DMS79 treated with DMSO at 0.1 percent for 48 hours (cell line): ENCODE measurements at regions not wholly inside any gene's neighbourhood (a gene's known extent, or its start where the extent isn't known, plus 50 kb on each side); places are given as distances from the start of the nearest gene placed in this dataset.
A peak's percentile ranks its signal among the peaks of the same experiment; 100 is the strongest.

ENCODE experiments used
- DNase-seq: peaks from one replicate; lab custom pipeline; 2025; lab: John Stamatoyannopoulos, UW

DNA sequence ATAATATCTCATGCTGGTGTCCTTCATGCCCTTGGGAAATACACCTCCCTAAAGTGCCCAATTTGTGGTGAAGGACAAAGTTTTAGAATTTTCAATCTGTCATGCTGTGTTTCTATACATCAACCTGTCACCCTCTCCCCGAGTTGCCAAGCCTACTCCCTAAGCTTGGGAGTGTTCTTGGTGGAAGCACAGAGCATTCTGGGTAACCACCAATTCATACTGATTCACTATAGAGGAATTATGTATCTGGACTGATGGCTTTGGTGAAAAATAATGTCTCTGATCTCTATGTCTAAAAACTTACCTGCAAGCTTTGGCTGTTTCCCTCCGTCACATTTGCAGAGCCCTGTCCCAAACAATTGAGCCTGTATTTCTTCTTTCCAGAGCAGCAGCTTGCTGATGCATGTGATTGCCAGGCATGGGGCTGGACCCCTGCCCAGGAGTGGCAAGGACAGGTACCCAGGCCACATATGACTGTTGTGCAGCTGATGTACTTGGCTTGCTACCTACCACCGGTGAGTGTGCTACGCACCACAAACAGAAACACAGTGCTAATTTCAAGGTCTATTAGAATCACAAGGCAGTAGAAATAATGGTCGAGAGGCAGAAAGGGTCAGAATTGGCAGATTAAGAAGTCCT, 202.8 kb upstream of the CITED2 start:
- peak; percentile 84 for DNase-seq

GRCh38 chr6:139572001-139572400, 197.6 kb upstream of the CITED2 start:
- no peak for DNase-seq

DNA sequence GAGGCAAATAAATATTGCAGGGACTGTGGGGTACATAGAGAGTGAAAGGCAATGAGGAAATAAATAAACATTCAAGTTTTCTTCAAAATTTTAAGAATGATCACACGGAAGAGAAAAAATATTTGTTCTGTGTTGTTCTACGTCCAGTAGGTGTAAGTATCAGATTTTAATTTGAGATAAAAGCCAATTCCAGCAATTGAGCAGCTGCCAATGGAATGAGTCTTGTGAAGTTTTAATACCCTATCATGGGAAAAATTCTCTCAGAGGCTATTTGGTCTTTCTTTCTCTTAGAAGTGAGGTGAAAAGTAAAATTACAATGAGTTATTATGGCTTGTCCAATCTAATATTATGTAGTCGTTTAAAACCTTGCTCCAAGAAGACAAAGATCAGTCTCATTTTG, 195.7 kb upstream of the CITED2 start:
- no peak for DNase-seq

- no peak for DNase-seq
These were observed 195.1 kb upstream of the CITED2 start for GRCh38 chr6:139569566-139569965.

GRCh38 chr6:139568956-139569538, 194.6 kb upstream of the CITED2 start:
- DNase-seq, result no peak

- DNase-seq, result no peak
These were observed 193.9 kb upstream of the CITED2 start for GRCh38 chr6:139568151-139568955.

GRCh38 chr6:139567095-139567494, 192.6 kb upstream of the CITED2 start:
- no peak for DNase-seq

DNA sequence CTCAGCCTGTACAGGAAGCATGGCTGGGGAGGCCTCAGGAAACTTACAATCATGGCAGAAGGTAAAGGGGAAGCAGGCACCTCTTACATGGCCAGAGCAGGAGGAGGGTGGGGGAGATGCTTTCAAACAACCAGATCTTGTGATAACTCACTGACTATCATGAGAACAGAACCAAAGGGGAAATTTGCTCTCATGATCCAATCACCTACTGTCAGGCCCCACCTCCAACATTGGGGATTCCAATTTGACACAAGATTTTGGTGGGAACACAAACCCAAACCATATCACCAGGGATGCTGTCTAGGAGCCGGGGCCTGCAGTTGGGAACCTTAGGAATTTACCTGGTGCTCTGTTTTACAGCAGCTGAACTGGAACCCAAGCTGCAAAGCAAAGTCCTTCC, 191.1 kb upstream of the CITED2 start:
- DNase-seq, result no peak

GRCh38 chr6:139557547-139557946, 183.1 kb upstream of the CITED2 start:
- no peak for DNase-seq

DNA sequence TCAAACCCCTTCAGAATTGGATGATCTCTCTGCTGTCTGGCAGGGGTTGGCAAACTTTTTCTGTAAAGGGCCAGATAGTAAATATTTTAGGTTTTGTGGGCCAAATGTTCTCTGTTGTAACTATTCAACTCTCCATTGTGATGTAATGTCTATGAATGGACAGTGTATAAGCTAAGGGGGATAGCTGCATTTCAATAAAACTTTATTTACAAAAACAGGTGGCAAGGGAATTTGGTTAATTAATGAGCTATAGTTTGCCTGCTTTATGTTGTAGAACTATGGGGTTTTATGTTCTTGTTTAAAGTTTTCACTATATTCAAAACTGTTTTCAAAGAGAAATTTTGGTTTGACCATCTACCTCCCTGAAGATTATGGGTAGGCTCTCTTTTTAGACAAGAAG, 182.1 kb upstream of the CITED2 start:
- no peak for DNase-seq

- DNase-seq, result no peak
These were observed 179.5 kb upstream of the CITED2 start for GRCh38 chr6:139553916-139554315.

DNA sequence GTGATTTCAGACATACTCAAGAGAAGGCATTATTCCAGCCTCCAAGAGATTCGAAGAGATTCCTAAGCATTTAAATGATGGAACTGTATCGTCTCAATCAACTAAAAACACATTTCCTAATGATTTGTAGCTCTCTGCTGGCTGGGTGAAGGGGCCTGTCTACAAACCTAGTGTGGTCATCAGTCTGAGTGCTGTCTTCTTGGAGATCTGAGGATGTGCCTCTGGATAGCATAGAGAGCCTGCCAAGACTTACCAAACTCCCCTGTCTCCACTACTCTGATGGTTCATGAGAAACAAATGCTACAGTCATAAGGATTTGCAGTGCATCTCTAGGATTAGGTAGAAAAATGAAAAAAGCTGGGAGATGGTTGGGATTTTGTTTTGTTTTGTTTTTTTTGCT, 176.9 kb upstream of the CITED2 start:
- DNase-seq, result no peak

DNA sequence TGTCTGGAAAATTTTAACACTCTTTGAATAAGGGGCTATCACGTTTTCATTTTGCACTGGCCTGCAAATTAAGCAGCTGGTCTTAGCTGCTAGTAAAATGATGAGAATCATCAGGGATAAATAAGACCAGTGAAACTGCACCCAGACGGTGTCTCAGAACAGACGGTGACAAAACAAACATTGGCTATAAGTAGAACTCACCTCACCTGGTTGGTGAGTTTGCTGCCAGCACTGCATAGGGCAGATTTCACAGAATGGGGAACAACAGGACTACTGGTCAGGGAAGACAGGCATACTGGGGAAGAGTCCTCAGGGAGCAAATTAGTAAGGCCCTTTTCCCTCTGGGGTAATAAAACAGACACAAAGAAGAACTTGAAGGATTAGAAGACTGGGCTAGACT, 175.9 kb upstream of the CITED2 start:
- DNase-seq, result no peak

DNA sequence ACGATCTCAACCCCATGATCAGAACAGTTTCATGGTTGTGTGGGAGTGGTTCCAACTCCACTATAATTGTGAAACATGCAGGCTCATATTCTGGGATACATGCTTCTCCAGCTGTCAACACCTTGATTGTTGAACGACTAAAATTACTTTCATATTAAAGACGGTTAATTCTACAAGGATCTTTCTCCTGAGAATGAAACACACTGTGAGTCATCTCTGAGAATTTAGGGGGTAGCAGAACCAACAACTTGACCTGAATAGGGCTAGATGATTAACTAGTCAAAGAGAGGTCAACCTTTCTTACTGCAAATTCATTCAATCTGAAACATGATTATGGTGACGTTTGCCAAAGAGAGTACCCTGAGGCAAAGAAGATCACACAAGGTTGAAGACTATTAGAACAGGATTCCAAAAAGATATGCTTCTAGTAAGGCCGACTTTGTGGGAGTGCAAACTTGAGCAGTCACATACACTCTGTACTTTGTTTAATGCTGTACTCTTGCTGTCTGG, 175.2 kb upstream of the CITED2 start:
- no peak for DNase-seq

DNA sequence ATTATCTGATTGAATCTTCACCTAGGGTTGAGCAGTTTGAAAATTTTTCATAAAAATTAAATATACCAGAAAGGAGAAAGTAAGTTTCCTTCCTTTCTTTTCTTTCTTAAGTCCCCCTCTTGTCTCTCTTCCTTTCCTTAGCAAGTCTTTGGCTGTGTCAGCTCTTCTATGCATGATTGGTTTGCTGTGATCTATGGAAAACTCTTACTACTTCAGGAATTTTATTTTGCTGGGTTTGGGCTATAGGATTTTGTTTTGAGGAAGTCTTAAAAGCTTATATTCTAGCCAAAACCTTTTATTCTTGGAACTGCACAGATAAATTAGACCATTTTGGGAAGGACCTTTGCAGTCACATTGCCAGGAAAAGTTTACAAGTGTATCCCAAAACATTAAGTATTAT, 173.4 kb upstream of the CITED2 start:
- DNase-seq, result no peak

- no peak for DNase-seq
These were observed 172.8 kb upstream of the CITED2 start for GRCh38 chr6:139547122-139547776.

- DNase-seq, result no peak
These were observed 171.6 kb upstream of the CITED2 start for GRCh38 chr6:139546106-139546472.

DNA sequence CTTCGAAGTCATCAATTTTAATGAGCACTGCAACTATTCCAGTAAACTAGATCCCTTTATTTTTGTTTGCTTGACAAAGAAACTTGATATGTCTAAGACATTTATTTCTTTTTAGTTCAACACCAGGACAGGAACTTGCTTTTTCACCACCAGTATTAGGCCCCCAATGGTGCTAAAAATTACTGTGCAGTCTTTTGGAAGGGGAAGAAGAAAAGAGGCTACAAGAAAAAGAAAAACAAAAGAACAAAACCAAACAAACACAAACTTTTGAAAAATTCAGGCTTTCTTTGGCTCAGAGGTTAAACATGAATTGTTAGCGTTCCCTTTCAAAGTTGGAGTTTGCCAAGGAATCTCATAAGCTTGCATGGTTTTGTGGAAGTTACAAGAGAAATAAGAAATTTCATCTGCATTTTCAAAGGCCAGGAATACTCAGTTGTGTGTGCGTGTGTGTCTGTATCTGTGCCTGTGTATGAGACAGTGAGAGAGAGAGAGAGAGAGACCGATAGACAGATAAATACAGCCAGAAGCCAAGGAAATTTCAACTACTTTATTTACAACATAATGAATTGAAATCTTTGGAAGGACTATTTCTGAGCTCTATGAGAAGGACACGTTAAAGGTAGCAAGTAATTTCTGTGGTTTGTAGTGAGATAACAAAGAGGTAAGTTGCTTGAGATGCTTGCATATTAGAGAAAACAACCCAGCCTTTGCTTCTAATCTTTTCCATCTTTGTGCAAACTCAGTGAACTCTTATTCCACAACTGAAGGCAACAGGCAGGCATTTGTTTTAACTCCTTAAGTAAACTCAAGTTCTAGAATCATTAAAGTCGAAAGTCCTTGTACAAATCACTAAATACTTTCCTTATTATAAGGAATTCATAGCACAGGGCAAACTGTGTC, 171.0 kb upstream of the CITED2 start:
- DNase-seq, result no peak

- no peak for DNase-seq
These were observed 170.2 kb upstream of the CITED2 start for GRCh38 chr6:139544701-139545057.

DNA sequence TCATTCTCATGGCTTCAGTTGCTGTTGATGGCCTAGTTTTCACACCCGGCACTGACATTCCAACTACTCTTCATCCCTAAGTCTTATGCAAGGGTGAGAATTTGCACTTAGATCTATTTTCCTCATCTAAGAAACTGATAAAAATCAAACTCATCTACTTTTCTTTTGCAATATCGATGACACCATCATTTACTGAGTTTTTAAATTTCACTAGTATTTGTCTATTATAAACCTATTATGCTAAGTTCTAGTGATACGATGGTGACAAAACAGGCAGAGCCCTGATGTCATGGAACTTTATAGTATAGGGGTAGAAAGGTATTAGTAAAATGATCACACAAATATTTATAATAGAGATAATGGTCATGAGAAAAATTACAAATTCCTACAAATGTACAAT, 167.9 kb upstream of the CITED2 start:
- no peak for DNase-seq

- DNase-seq, result no peak
These were observed 166.4 kb upstream of the CITED2 start for GRCh38 chr6:139540894-139541293.

GRCh38 chr6:139540276-139540675, 165.8 kb upstream of the CITED2 start:
- DNase-seq, result no peak
